CD4-positive, alpha-beta T cell treated with Interleukin-15 for 4 hours (primary cell): ENCODE measurements at regions not wholly inside any gene's neighbourhood (a gene's known extent, or its start where the extent isn't known, plus 50 kb on each side); places are given as distances from the start of the nearest gene placed in this dataset.
"Not testable (repeated sequence)": the region's sequence is repeated elsewhere in the genome, so short reads cannot be mapped to it uniquely, and the experiment has no call there.

Source experiments
- DNase-seq: peaks from one replicate; pipeline ENCODE4 v3.0.0-alpha.2; 2020; ENCODE audit warnings: low spot score

- no peak for DNase-seq
These were observed 270.4 kb upstream of the JARID2 start for GRCh38 chr6:14975471-14975817.

GRCh38 chr6:14977747-14978382, 268.0 kb upstream of the JARID2 start:
- no peak for DNase-seq

GRCh38 chr6:14981960-14982359, 263.9 kb upstream of the JARID2 start:
- DNase-seq = no peak

GRCh38 chr6:14983599-14984518, 262.0 kb upstream of the JARID2 start:
- no peak for DNase-seq

GRCh38 chr6:14984519-14984853, 261.4 kb upstream of the JARID2 start:
- no peak for DNase-seq

GRCh38 chr6:14985366-14985765, 260.5 kb upstream of the JARID2 start:
- no peak for DNase-seq

DNA sequence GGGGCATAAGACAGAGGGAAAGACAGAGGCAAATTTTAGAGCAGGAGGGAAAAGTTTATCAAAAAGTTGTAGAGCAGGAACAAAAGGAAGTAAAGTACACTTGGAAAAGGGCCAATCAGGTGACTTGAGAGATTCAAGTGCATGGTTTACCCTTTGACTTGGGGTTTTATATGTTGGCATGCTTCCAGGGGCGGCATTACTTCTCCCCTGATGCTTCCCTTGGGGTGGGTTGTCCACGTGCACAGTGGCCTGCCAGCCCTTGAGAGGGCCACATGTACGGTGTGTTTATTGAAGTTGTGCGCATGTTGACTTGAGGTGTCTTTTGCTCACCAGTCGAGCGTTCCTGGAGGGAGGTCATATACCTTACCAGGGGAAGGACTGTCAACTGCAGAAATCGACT, 259.5 kb upstream of the JARID2 start:
- no peak for DNase-seq

GRCh38 chr6:14987490-14987889, 258.4 kb upstream of the JARID2 start:
- no peak for DNase-seq

DNA sequence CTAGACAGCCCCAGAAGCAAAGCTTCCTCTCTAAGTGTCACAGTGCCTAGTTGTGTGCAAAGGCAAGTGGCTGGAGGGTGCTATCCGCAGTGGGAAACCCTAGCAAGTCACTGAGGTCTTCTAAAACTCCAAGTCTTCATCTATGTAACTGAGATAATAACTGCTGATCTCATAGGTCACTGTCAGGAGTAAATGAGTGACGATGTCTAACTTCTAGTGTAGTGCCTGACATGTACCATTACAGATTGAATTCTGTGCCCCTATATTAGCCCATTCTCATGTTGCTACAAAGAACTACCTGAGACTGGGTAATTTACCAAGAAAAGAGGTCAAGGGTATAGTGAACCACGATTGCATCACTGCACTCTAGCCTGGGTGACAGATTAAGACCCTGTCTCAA, 253.5 kb upstream of the JARID2 start:
- DNase-seq = no peak

- DNase-seq = no peak
These were observed 250.7 kb upstream of the JARID2 start for GRCh38 chr6:14995208-14995607.

GRCh38 chr6:14995966-14996602, 249.8 kb upstream of the JARID2 start:
- no peak for DNase-seq

DNA sequence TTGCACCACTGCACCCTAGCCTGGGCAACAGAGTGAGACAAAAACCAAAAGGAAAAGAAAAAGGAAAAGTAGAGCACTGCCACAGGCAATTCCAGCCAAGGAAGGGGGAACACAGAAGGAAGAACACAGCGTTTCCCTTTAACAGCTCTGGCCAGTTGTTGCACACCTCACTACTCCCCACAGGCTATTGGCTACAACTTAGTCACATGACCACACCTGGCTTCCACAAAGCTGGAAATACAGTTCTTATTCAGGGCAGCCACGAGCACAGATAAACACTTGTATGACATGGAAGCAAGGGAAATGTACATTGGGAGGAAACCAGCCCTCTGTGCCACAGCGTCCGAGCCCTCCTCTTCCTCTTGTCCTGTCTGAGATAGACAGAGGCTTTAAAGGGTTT, 249.0 kb upstream of the JARID2 start:
- no peak for DNase-seq

- DNase-seq = no peak
These were observed 248.4 kb upstream of the JARID2 start for GRCh38 chr6:14997507-14997906.

DNA sequence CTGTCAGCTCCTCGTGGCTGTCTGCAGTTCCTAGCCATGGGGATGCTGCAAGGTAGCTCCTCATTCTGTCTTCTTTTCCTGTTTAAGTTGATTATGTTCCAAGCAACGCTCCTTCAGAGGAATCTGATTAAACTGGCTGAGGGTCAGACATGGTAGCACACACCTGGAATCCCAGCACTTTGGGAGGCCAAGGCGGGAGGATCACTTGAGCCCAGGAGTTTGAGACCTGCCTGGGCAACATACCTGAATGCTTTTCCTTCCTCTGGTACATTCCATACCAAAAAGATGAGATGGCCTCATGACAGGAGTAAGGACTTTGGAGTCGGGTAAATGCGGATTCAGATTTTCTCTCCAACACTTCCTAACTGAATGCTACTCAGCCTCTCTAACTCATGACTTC, 246.8 kb upstream of the JARID2 start:
- DNase-seq = no peak

DNA sequence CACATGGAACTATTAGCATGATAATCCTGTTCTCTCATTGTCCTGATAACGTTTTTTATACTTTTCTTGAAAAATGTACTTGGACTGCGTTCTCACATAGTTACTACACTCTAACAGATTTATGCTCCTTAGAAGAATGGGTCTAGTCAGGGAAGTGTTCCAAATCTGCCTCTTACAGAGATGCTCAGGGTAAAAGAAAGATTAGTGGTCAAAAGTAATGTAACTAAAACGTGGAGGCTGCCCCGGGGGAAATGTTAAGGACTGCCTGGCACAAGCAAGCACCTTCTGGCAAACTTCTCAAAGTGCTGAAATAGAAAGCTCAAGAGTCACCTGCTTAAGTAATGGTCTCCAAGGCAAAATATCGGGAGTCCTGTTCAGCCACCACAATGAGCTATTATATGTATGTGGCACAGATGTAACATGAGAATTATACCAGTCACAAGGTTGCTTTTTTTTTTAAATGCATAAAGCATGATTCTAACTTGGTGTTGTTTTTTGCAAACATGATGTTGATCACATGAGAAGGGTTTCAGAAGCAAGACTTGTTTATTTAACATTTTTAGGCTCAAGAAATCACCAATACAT, 244.5 kb upstream of the JARID2 start:
- no peak for DNase-seq

DNA sequence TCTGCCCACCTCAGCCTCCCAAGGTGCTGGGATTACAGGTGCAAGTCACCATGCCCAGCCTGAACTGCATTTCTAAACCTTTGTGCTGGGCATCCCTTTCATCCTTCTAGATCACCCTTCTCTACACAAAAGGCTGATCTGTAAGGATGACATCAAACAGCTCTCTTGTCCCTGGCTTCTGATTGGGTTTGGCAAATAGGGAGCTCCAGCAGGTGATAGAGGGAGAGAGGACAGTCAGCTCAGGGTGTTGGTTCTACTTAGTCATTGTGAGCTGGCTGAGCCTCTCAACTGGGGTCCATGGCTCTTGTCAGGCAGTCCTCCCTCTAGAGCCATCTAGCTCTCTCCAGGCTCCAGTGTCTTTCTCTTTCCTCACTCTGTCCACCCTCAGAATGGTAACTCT, 237.6 kb upstream of the JARID2 start:
- no peak for DNase-seq

GRCh38 chr6:15014958-15015357, 230.9 kb upstream of the JARID2 start:
- no peak for DNase-seq

GRCh38 chr6:15016813-15017212, 229.1 kb upstream of the JARID2 start:
- no peak for DNase-seq

DNA sequence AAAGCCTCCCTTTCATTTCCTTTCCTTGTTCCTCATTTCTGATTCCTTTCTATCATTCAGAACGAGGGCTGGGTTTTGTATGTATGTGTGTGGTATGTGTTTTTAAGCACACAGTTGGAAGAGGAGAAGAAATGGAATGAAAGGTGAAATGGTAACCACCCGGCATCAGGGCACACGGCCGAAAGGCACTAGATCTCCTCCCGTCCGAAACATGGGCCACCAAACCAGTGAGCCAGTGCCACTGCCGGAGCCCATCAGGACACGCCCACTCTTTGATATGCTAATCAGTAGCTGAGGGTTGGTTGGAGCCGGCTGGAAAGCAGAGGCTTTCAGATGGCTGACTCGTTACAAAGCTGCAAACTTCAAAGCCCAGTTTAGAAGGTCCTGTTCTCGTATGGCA, 228.6 kb upstream of the JARID2 start:
- no peak for DNase-seq

DNA sequence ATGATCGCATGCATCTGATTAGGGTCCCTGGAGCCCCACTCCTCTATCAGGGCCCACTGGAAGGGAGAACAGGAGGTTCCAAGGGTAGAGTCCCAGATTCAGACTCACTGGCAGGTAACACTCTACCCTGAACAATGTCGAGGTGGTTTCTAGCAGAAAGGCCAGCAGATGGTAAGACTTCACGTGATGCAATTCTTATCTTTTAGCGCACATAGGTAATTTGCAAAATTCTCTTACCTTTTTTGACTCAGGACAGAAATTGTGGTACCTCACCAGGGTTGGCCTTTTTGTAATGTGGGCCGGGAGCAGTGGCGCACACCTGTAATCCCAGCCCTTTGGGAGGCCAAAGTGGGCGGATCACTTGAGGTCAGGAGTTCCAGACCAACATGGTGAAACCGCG, 228.1 kb upstream of the JARID2 start:
- no peak for DNase-seq

DNA sequence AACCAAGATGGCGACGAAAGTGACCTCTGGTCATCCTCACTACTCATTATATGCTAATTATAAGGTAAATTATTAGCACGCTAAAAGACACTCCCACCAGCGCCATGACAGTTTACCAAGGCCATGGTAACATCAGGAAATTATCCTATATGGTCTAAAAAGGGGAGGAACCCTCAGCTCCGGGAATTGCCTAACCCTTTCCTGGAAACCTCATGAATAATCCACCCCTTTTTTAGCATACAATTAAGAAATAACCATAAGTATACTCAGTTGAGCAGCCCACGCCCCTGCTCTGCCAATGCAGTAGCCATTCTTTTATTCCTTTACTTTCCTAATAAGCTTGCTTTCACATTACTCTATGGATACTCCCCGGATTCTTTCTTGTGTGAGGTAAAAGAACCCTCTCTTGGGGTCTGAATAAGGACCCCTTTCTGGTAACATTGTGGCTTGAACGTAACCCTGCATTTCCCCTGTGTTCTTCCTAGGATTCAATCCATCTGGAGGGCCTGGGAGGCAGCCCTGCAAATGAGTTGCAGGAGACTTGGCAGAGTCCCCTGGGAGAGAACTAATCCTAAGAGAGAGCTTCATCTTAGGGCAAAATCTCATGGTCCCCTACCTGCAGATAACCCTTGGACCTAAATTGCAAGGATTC, 225.6 kb upstream of the JARID2 start:
- no peak for DNase-seq

DNA sequence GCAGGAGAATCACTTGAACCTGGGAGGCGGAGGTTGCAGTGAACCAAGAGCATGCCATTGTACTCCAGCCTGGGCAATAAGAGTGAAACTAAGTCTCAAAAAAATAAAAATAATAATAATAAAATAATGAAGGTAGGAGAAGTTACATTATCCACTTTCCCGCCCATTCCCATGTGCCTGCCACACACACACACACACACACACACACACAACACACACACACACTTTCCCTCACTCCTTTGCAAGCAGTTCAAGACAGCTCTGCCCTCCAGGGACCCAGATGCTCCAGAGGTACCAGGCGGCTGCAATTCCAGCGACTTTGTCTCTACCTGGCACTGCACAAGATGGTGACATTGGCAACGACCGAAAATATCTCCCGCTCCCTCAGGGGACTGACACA, 224.8 kb upstream of the JARID2 start:
- DNase-seq = no peak

- not testable (repeated sequence) for DNase-seq
These were observed 222.9 kb upstream of the JARID2 start for GRCh38 chr6:15023018-15023417.
